ENCODE measurements at regions not wholly inside any gene's neighbourhood (a gene's known extent, or its start where the extent isn't known, plus 50 kb on each side); places are given as distances from the start of the nearest gene placed in this dataset.

DNA sequence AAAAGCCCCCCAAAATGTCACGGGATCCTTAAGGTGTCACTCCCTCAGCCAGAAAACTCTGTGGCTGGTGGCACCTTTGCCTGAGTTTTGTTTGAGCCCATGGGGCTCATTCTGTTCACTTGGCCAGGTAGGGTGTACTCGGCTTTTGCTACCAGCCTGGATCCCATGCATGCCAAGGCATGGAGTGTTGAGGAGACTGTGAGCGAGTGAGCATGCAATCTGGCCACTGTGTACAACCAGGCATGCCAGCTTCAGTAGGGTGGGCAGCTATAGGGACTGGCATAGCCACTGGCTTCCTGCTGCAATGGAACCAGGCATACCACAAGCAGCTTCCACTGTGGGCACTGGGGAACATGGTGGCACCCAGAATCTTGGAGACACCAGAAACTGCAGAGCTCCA, 436.0 kb upstream of the GRM3 start:
- no peaks in the 10 kb centered on the region for H3K4me1 ChIP-seq (ENCODE audit: insufficient read depth, low read length)

DNA sequence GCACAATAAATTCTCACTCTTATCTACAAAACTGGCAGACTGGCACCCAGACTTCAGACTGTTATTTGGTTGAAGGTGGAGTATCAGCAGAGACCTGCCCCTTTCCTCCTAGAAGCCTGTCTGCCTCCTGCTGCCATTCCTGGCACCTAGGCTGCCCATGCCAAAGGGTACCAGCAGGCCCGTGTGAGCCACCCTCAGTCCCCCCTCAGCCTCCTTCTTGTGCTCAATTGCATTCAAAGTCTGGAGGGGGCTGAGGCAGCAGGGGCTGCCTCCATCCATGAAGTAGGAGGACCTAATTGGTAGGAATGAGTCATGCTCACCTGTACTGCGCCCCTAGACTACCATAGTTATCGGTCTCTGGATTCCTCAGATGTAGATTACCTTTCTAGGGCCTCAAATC, 440.9 kb upstream of the GRM3 start:
- H3K9ac ChIP-seq (ENCODE audit: low read depth, low read length): no peak overlapping the region
- no peaks in the 10 kb centered on the region for H3K9me3 ChIP-seq (ENCODE audit: control insufficient read depth, insufficient read depth, low read length)
- no peaks in the 10 kb centered on the region for H3K36me3 ChIP-seq (ENCODE audit: insufficient read depth, low read length)
- no peaks in the 10 kb centered on the region for H3K4me1 ChIP-seq (ENCODE audit: insufficient read depth, low read length)

More for the DNA sequence above, 436.0 kb upstream of the GRM3 start:
- Histone ChIP-seq H3K9me3 (ENCODE audit: control insufficient read depth, insufficient read depth, low read length) (no peaks in the 10 kb centered on the region), H3K36me3 (ENCODE audit: insufficient read depth, low read length) (no peaks in the 10 kb centered on the region), H3K9ac (ENCODE audit: low read depth, low read length) (no peak overlapping the region)

DNA sequence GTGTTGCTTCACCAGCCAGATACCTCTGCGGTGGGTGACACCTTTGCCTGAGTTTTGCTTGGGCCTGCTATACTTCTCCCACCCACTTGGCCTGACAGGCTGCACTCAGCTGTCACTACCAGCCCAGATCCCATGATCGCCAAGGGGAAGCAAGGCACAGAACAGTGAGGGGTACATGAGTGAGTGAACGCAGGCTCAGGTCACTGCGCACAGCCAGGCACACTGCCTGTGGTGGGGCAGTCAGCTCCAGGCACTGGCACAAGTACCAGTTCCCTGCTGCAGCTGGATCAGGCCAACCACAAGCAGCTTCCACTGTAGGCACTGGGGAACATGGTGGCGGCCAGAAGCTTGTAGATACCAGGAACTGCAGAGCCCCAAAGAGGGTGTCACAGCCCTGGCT, 441.9 kb upstream of the GRM3 start:
- H3K4me1 ChIP-seq (ENCODE audit: insufficient read depth, low read length): no peaks in the 10 kb centered on the region
- no peaks in the 10 kb centered on the region for H3K36me3 ChIP-seq (ENCODE audit: insufficient read depth, low read length)
- no peak overlapping the region for H3K9ac ChIP-seq (ENCODE audit: low read depth, low read length)
- no peaks in the 10 kb centered on the region for H3K9me3 ChIP-seq (ENCODE audit: control insufficient read depth, insufficient read depth, low read length)

DNA sequence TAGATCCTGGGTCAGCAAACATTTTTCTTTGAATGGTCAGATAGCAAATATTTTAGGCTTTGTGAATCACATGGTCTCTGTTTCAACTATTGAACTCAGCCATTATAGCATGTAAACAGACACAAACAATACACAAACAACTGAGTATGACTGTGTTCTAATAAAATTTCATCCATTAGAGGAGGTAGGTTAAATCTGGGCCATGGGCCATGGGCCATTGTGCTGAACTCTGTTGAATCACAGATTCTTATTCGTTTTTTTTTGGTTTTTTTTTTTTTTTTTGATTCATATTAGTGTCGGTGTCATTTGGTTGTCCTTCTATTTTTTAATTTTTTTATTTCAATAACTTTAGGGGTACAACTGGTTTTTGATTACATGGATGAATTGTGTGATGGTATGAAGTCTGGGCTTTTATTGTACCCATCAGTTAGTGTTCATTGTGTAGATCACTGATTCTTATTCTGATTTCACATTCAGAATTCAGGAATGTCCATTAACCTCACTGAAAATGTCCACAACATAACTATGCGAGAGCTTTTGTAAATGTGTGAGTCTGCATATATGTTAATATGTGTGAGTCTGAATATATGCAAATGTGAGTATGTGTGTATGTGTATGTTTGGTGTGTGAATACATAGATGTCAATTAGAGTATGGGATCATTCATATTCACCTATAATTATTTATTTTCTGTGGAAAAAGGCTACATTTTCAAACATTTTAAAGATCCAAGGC, 443.7 kb upstream of the GRM3 start:
- no peaks in the 10 kb centered on the region for H3K36me3 ChIP-seq (ENCODE audit: insufficient read depth, low read length)
- H3K9ac ChIP-seq (ENCODE audit: low read depth, low read length): no peak overlapping the region
- H3K9me3 ChIP-seq (ENCODE audit: control insufficient read depth, insufficient read depth, low read length): no peaks in the 10 kb centered on the region
- no peaks in the 10 kb centered on the region for H3K4me1 ChIP-seq (ENCODE audit: insufficient read depth, low read length)

DNA sequence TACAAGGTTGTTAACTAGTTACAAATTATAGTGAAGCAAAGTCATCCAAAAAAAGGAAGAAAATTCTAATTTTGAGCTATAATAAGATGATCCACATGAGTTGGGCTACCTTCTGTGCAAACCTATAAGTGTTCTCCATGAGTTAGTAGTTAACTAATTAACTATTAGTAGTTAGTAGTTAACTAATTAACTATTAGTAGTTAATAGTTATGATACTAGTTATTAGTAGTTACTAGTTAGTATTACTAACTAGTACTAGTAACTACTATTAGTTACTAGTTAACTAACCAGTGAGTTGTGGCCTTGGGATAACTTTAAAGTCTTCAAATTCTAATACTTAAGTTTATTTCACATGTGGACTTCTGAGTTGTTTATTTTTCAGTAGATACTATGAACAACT, 453.4 kb upstream of the GRM3 start:
- no peaks in the 10 kb centered on the region for H3K9me3 ChIP-seq (ENCODE audit: control insufficient read depth, insufficient read depth, low read length)
- no peak overlapping the region for H3K9ac ChIP-seq (ENCODE audit: low read depth, low read length)
- H3K4me1 ChIP-seq (ENCODE audit: insufficient read depth, low read length): no peaks in the 10 kb centered on the region
- H3K36me3 ChIP-seq (ENCODE audit: insufficient read depth, low read length): no peaks in the 10 kb centered on the region

DNA sequence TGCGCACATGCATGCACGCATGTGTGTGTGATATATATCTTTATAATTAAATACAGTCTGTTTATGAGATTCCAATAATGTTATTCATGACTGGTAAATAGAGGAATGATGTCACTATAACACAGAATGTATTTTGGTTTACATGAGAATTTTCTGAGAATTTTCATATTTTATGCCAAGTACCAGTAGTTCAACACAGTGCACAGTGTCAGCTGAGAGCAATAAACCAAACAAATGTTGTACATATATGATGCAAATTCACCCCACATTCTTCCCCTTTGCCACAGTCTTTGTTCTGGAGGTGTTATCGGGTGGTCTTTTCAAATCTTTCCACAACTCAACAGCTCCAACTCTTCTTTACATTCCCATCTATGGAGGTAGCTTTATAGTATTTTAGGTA, 462.2 kb upstream of the GRM3 start:
- Histone ChIP-seq H3K36me3 (ENCODE audit: insufficient read depth, low read length) (no peaks in the 10 kb centered on the region), H3K4me1 (ENCODE audit: insufficient read depth, low read length) (no peaks in the 10 kb centered on the region), H3K9ac (ENCODE audit: low read depth, low read length) (no peak overlapping the region), H3K9me3 (ENCODE audit: control insufficient read depth, insufficient read depth, low read length) (no peaks in the 10 kb centered on the region)

DNA sequence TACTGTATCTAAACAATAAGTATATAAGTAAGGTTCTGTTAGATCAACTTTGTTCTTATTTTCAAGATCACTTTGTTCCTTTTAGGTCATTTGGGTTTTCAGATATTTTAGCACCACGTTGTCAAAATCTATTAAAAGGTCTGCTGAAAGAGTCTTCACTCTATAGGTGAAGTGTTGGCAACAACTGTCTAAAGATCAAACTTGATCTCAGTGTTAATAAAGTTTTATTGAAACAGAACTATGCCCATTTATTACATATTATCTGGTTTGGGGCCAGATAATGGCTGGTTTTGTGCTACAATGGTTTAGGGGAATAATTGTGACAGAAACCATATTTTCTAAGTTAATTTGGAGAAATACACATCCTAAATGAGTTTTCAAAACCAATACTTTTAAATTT, 478.9 kb upstream of the GRM3 start:
- Histone ChIP-seq H3K4me1 (ENCODE audit: insufficient read depth, low read length) (no peaks in the 10 kb centered on the region), H3K9ac (ENCODE audit: low read depth, low read length) (no peak overlapping the region), H3K9me3 (ENCODE audit: control insufficient read depth, insufficient read depth, low read length) (no peaks in the 10 kb centered on the region), H3K36me3 (ENCODE audit: insufficient read depth, low read length) (no peaks in the 10 kb centered on the region)

DNA sequence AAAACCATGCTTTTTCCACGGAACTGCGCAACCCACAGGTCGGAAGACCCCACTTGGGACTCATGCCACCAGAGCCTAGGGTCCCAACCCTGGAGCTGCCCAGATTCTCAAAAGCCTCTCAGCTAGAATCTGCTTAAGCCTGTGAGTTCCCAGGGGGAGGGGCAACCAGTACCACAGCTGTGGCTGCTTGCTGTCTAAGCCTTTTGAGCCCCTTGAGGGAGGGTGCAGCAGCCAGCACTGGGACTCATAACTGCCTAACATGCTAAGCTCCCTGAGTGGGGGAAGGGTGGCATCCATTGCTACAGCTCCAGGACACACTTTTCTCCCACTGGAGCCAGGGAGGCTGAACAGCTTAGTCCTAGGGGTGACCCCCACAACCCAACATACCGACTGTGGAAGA, 485.6 kb upstream of the GRM3 start:
- no peak overlapping the region for H3K9ac ChIP-seq (ENCODE audit: low read depth, low read length)
- no peaks in the 10 kb centered on the region for H3K4me1 ChIP-seq (ENCODE audit: insufficient read depth, low read length)
- no peaks in the 10 kb centered on the region for H3K9me3 ChIP-seq (ENCODE audit: control insufficient read depth, insufficient read depth, low read length)
- no peaks in the 10 kb centered on the region for H3K36me3 ChIP-seq (ENCODE audit: insufficient read depth, low read length)

DNA sequence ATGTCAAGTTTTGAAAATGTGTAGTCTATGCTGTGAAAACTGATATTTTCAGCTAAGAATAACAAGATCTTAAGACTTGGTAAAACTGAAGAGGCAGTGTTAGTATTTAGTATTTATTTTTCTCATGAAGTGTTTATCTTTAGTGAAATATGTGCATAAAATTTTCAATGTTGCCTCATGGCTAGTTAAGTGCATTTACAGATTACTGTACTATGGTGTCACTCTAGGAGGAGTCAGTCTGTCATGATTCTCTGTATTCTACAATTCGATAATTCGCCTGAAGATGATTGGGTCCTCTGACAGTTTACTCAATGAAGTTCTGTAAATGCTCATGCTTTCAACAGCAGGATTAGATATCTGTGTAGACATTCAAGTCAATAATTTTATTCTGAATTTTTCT, 488.1 kb upstream of the GRM3 start:
- Histone ChIP-seq H3K9ac (ENCODE audit: low read depth, low read length) (no peak overlapping the region), H3K9me3 (ENCODE audit: control insufficient read depth, insufficient read depth, low read length) (no peaks in the 10 kb centered on the region), H3K4me1 (ENCODE audit: insufficient read depth, low read length) (no peaks in the 10 kb centered on the region), H3K36me3 (ENCODE audit: insufficient read depth, low read length) (no peaks in the 10 kb centered on the region)

DNA sequence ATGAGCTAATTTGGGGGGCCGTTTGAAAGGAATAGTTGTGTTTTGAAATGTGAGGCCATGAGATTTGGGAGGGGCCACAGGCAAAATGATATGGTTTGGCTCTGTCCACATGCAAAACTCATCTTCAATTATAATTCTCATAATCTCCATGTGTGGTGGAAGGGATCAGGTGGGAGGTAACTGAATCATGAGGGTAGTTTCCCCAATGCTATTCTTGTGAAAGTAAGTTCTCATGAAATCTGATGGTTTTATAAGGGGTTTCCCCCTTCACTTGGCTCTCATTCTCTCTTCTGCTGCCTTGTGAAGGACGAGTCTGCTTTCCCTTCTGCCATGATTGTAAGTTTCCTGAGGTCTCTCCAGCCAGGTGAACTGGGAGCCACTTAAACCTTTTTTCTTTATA, 490.8 kb upstream of the GRM3 start:
- H3K9me3 ChIP-seq (ENCODE audit: control insufficient read depth, insufficient read depth, low read length): no peaks in the 10 kb centered on the region
- H3K9ac ChIP-seq (ENCODE audit: low read depth, low read length): no peak overlapping the region
- no peaks in the 10 kb centered on the region for H3K36me3 ChIP-seq (ENCODE audit: insufficient read depth, low read length)
- no peaks in the 10 kb centered on the region for H3K4me1 ChIP-seq (ENCODE audit: insufficient read depth, low read length)

DNA sequence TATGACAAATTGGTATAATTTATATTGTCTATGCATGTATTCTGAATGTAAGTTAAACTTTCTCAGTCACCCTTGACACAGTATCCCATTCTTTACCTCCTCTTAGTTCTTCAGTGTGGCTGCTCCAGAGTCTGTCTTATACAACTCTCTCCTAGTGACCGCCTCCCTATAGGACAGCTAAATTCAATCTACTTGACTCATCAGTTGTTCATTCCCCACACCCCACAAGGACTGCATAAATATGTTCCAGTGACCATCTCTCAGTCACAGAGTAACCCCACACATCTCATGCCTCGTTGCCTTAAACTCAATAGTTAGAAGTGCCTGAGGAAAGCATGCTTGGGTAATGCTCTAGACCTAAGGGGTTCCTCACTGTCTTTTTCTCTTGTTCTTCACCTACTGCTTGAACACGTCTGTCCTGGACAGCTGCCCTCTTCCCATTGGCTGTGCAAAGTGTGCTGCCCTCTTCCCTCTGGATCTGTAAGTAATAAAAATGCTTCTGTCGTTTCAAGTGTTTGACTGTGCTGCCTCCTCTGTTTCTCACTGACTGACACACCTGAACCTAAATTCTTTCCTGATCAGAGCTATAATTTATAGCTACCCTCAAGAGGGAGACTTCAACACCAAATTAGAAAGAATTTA, 494.6 kb upstream of the GRM3 start:
- no peaks in the 10 kb centered on the region for H3K4me1 ChIP-seq (ENCODE audit: insufficient read depth, low read length)
- H3K9me3 ChIP-seq (ENCODE audit: control insufficient read depth, insufficient read depth, low read length): no peaks in the 10 kb centered on the region
- H3K36me3 ChIP-seq (ENCODE audit: insufficient read depth, low read length): no peaks in the 10 kb centered on the region
- no peak overlapping the region for H3K9ac ChIP-seq (ENCODE audit: low read depth, low read length)

DNA sequence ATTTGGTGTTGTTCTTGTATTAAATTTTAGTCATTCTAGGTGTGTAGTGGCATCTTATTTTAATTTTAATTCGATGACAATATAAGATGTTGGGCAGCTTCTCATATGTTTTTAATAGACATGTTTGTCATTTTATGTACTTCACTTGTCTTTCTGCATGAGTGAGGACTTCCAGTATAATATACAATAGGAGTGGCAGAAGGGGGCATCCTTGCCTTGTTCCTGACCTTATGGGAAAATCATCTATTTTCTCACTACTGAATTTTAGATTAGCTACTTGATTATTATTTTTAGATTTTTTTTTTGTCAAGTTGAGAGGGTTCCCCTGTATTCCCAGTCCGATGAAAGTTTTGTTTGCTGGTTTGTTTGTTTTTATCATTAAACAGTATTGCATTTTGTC, 495.2 kb upstream of the GRM3 start:
- no peaks in the 10 kb centered on the region for H3K4me1 ChIP-seq (ENCODE audit: insufficient read depth, low read length)
- H3K36me3 ChIP-seq (ENCODE audit: insufficient read depth, low read length): no peaks in the 10 kb centered on the region
- H3K9ac ChIP-seq (ENCODE audit: low read depth, low read length): no peak overlapping the region
- H3K9me3 ChIP-seq (ENCODE audit: control insufficient read depth, insufficient read depth, low read length): no peaks in the 10 kb centered on the region

DNA sequence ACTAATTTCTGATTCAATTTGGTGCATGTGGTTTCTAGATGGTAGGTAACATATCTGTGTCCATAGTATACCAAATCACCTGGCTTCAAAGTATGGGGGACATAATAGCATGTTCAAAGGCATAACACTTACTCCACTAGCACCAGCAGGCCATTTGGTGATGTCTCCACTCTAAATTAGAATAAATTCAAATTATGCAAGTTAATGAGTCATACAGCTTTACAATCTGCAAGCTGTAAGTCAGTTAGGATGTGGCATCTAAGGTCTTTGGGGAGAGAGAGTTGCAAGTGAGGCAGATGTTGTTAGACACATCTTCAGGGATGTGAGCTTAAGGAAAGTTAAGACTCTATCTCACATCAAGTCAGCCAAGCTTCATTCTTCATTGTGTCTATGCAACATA, 506.4 kb upstream of the GRM3 start:
- no peaks in the 10 kb centered on the region for H3K9me3 ChIP-seq (ENCODE audit: control insufficient read depth, insufficient read depth, low read length)
- no peaks in the 10 kb centered on the region for H3K4me1 ChIP-seq (ENCODE audit: insufficient read depth, low read length)
- H3K36me3 ChIP-seq (ENCODE audit: insufficient read depth, low read length): no peaks in the 10 kb centered on the region
- H3K9ac ChIP-seq (ENCODE audit: low read depth, low read length): no peak overlapping the region

DNA sequence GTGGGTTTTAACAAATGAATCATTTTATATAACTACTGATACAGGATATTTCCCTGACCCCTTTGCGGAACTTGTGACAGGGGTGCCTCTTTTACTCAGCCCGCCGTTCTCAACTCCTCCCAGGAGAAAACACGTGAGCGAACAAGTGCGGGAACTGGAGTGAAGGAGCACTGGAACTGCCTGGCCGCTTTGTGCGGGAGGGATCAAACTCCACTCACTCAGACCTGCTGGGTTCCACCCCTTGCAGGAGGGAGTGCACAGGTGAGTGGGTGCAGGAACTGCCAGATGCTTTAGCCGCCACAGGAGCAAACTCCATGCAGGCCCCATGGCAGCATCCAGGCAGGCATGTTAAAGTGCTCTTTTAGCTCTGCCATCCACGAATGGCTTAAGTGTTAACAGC, 513.4 kb upstream of the GRM3 start:
- Histone ChIP-seq H3K4me1 (ENCODE audit: insufficient read depth, low read length) (no peaks in the 10 kb centered on the region), H3K36me3 (ENCODE audit: insufficient read depth, low read length) (no peaks in the 10 kb centered on the region), H3K9me3 (ENCODE audit: control insufficient read depth, insufficient read depth, low read length) (no peaks in the 10 kb centered on the region), H3K9ac (ENCODE audit: low read depth, low read length) (no peak overlapping the region)

DNA sequence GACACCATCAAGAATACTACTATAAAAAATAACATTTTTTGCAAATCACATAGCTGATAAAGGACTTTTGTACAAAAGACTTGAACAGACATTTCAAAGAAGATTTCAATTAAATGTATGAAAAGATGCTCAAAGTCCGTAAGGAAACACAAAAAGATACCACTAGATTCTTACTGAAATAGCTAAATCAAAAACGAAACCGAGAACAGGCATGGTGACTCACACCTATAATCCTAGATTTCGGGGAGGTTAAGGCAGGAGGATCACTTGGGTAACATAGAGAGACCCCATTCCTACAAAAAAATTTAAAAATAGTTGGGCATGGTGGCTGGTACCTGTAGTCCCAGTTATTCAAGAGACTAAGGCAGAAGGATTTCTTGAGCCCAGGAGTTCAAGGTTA, 520.2 kb upstream of the GRM3 start:
- Histone ChIP-seq H3K9me3 (ENCODE audit: control insufficient read depth, insufficient read depth, low read length) (no peaks in the 10 kb centered on the region), H3K4me1 (ENCODE audit: insufficient read depth, low read length) (no peaks in the 10 kb centered on the region), H3K36me3 (ENCODE audit: insufficient read depth, low read length) (no peaks in the 10 kb centered on the region), H3K9ac (ENCODE audit: low read depth, low read length) (no peak overlapping the region)
